H1 (cell line): ENCODE measurements at regions not wholly inside any gene's neighbourhood (a gene's known extent, or its start where the extent isn't known, plus 50 kb on each side); places are given as distances from the start of the nearest gene placed in this dataset.

Source experiments
- CBX5 ChIP-seq: fragments of 300-800, 300-1000 bp; sonication (generic); IDR thresholded peaks from 2 replicates; pipeline ENCODE4 v1.7.1; 2016; ENCODE audit warnings: antibody characterized with exemption, low read length, low read depth
- CREB1 ChIP-seq: IDR thresholded peaks from 2 replicates; pipeline ENCODE4 v1.6.1; 2012; ENCODE audit warnings: inconsistent platforms
- EP300 ChIP-seq, 2 experiments: IDR thresholded peaks; 1 replicate in 1 of 2; 2 replicates in 1 of 2; pipeline ENCODE4 v1.6.1; 2011 to 2012; ENCODE audit warnings: low read depth in 2 of 2, low read length in 2 of 2, mild to moderate bottlenecking in 2 of 2, borderline replicate concordance in 1 of 2, inconsistent platforms in 1 of 2, moderate library complexity in 1 of 2
- MAFK ChIP-seq: IDR thresholded peaks from 2 replicates; pipeline ENCODE4 v1.6.1; 2012; ENCODE audit warnings: low read depth, mild to moderate bottlenecking, improper control_type of control experiment, low read length
- POLR2A ChIP-seq, 2 experiments: IDR thresholded peaks; 1 replicate in 1 of 2; 2 replicates in 1 of 2; pipeline ENCODE4 v1.6.1; 2011; ENCODE audit warnings: low read depth in 2 of 2, low read length in 2 of 2, mild to moderate bottlenecking in 2 of 2; ENCODE audit errors: control extremely low read depth in 1 of 2
- RAD21 ChIP-seq, 2 experiments: IDR thresholded peaks in 1 of 2; conservative IDR thresholded peaks in 1 of 2; 2 replicates each; pipeline ENCODE4 v1.6.1; 2011; ENCODE audit warnings: low read depth in 2 of 2, low read length in 2 of 2, improper control_type of control experiment in 1 of 2, inconsistent platforms in 1 of 2, mild to moderate bottlenecking in 1 of 2, moderate library complexity in 1 of 2
- RFX5 ChIP-seq: IDR thresholded peaks from 2 replicates; pipeline ENCODE4 v1.6.1; 2011; ENCODE audit warnings: low read depth, low read length, improper control_type of control experiment, borderline replicate concordance
- SP1 ChIP-seq: IDR thresholded peaks from 2 replicates; pipeline ENCODE4 v1.6.1; 2011; ENCODE audit warnings: low read depth, low read length
- SRF ChIP-seq: IDR thresholded peaks from 2 replicates; pipeline ENCODE4 v1.6.1; 2011; ENCODE audit warnings: mild to moderate bottlenecking, low read depth, low read length, moderate library complexity
- TAF7 ChIP-seq: optimal IDR thresholded peaks from 2 replicates; pipeline ENCODE3; 2011; ENCODE audit warnings: low read depth, mild to moderate bottlenecking, inconsistent platforms, low read length, moderate library complexity, borderline replicate concordance
- TF ChIP-seq, protein P1 (sequence below), 3 experiments: IDR thresholded peaks; 1 replicate in 2 of 3; 2 replicates in 1 of 3; pipeline versions ENCODE4 v1.5.1 to v1.6.1; 2011; ENCODE audit warnings: low read length in 3 of 3, mild to moderate bottlenecking in 3 of 3, inconsistent platforms in 2 of 3, low read depth in 1 of 3, moderate library complexity in 1 of 3; ENCODE audit not compliant: insufficient read depth in 1 of 3; ENCODE audit errors: control extremely low read depth in 1 of 3
- TF ChIP-seq, protein P2 (sequence below): IDR thresholded peaks from 2 replicates; pipeline ENCODE4 v1.6.1; 2012; ENCODE audit warnings: inconsistent platforms
- TF ChIP-seq, protein P3 (sequence below): IDR thresholded peaks from 2 replicates; pipeline ENCODE4 v1.6.1; 2012; ENCODE audit warnings: low read length, inconsistent platforms

DNA sequence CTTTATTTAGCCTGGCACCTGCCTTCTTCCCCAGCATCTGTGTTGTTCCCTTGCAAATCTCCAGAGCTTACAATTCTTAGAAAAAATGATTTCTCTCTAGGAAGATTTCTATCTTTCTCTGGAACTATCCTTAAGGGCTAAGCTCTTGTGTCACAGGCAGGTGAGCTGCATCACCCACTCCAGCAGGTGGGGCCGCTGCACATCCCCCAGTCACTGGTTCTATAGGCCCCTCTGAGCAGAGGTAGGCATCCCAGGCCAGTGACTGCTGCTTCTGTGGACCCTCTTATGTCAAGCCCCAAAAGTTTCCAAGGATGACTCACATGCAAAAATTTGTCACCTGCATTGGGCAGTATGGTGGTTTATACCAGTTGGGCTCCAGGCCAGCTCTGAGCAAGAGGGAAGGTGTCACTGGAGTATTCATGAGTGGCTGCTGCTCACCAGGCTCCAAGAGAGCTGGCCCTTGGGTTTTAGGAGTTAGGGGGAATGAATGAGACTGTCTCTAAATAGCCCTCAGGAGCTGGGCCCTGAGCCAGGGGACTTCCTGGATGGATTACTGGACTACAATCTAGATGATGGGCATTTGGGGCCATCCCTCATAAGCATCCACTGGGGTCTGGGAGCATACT, 208.1 kb upstream of the EOLA2 start:
- no peak for TF ChIP-seq TAF7
- TF ChIP-seq POLR2A (IDR thresholded peaks at IDR 0.05; ENCODE audit: control extremely low read depth in 1 of 2, low read depth in 2 of 2, low read length in 2 of 2) = no peak
- TF ChIP-seq, protein P1, sequence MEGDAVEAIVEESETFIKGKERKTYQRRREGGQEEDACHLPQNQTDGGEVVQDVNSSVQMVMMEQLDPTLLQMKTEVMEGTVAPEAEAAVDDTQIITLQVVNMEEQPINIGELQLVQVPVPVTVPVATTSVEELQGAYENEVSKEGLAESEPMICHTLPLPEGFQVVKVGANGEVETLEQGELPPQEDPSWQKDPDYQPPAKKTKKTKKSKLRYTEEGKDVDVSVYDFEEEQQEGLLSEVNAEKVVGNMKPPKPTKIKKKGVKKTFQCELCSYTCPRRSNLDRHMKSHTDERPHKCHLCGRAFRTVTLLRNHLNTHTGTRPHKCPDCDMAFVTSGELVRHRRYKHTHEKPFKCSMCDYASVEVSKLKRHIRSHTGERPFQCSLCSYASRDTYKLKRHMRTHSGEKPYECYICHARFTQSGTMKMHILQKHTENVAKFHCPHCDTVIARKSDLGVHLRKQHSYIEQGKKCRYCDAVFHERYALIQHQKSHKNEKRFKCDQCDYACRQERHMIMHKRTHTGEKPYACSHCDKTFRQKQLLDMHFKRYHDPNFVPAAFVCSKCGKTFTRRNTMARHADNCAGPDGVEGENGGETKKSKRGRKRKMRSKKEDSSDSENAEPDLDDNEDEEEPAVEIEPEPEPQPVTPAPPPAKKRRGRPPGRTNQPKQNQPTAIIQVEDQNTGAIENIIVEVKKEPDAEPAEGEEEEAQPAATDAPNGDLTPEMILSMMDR (IDR thresholded peaks at IDR 0.05; ENCODE audit: control extremely low read depth in 1 of 3, insufficient read depth in 1 of 3, low read depth in 1 of 3, low read length in 3 of 3) = peak; percentile 28 to 52 (median 38); a peak in 3 of 4 replicates
- TF ChIP-seq, protein P2, sequence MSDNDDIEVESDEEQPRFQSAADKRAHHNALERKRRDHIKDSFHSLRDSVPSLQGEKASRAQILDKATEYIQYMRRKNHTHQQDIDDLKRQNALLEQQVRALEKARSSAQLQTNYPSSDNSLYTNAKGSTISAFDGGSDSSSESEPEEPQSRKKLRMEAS = no peak
- TF ChIP-seq RAD21 (IDR thresholded peaks at IDR 0.05 in 1 of 2, conservative IDR thresholded peaks at IDR 0.05 in 1 of 2; ENCODE audit: low read depth in 2 of 2, low read length in 2 of 2) = peak; percentile 57 to 66
- TF ChIP-seq EP300 (IDR thresholded peaks at IDR 0.05; ENCODE audit: borderline replicate concordance in 1 of 2, low read depth in 2 of 2, low read length in 2 of 2) = no peak
- no peak for TF ChIP-seq SP1
- TF ChIP-seq SRF = no peak
- TF ChIP-seq CREB1 = no peak
- TF ChIP-seq MAFK = no peak
- no peak for TF ChIP-seq CBX5
- TF ChIP-seq RFX5 = no peak
- TF ChIP-seq, protein P3, sequence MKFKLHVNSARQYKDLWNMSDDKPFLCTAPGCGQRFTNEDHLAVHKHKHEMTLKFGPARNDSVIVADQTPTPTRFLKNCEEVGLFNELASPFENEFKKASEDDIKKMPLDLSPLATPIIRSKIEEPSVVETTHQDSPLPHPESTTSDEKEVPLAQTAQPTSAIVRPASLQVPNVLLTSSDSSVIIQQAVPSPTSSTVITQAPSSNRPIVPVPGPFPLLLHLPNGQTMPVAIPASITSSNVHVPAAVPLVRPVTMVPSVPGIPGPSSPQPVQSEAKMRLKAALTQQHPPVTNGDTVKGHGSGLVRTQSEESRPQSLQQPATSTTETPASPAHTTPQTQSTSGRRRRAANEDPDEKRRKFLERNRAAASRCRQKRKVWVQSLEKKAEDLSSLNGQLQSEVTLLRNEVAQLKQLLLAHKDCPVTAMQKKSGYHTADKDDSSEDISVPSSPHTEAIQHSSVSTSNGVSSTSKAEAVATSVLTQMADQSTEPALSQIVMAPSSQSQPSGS = no peak
